Erythroblast (primary cell): ENCODE measurements at regions not wholly inside any gene's neighbourhood (a gene's known extent, or its start where the extent isn't known, plus 50 kb on each side); places are given as distances from the start of the nearest gene placed in this dataset.

Source experiments
- GATA1 ChIP-seq: IDR thresholded peaks from 2 replicates; pipeline ENCODE4 v1.6.1; 2011; ENCODE audit warnings: low read depth, mild to moderate bottlenecking, control low read depth, low read length, moderate library complexity
- POLR2A ChIP-seq: IDR thresholded peaks from 2 replicates; pipeline ENCODE4 v1.6.1; 2011; ENCODE audit warnings: mild to moderate bottlenecking, low read length

DNA sequence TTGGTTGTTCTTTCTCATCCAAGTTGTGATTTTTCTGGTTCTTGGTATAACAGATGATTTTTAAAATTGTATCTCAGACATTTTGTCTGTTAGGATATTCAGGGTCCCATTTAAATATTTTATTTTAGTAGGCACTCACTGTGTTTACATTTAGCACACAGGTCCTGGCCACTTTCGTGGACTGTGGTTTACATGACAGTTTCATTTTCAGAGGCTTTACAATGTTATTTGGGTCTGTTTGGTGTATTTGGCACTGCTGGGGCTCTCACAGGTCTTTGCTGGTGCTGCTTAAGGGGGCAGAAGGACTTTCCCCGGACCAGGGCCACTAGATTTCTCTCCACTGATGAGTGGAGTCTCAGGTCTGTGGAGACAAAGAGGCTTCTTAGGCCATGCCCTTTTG lies 75.5 kb upstream of the TGM3 start:
- no peak for TF ChIP-seq POLR2A
- TF ChIP-seq GATA1: no peak
